ENCODE measurements at regions not wholly inside any gene's neighbourhood (a gene's known extent, or its start where the extent isn't known, plus 50 kb on each side); places are given as distances from the start of the nearest gene placed in this dataset.

DNA sequence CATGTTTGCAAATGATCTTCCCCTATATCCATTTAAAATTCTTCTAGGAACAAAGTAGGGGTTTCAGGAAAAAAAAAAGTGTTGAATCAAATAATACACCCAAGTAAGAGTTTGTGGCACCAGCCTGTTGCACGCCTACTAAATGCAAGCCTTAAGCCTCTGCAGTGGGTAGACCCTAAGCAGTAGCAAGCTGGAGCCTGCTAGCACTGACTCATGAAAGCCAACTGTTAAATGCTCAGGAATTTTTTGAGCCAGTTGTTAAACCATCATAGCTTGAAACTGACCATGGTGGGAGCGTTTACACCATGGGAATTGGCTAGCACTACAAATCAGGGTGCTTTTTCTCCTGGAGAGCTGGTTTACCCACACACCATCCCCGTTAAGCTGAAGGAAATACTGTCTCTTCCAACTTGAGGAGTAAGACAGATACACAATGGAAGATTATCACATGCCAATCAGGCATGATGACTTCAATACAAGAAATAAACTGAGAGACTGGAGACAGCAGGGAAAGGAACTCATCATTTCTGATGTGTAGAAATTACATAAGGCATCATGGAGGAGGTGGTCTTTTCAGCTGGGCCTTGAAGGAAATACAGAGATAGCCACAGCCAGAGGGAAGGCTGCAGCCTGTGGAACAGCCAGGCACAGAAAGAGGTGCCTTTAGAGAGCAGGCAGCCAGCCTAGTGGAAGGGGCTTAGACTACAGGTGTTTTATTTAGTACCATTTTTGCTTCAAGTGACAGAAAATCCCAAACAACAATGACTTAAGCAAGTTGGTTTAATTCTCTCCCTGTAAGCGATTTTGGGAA lies 110.8 kb downstream of the SNX5 start (continued):
- TF ChIP-seq, protein P1, sequence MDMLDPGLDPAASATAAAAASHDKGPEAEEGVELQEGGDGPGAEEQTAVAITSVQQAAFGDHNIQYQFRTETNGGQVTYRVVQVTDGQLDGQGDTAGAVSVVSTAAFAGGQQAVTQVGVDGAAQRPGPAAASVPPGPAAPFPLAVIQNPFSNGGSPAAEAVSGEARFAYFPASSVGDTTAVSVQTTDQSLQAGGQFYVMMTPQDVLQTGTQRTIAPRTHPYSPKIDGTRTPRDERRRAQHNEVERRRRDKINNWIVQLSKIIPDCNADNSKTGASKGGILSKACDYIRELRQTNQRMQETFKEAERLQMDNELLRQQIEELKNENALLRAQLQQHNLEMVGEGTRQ (IDR thresholded peaks at IDR 0.05; ENCODE audit: low read depth, low read length), result no peak
- TF ChIP-seq, protein P1 (CRISPR knock-in tag; IDR thresholded peaks at IDR 0.05; ENCODE audit: borderline replicate concordance), result 0 out of 2 replicates have a peak, but pooled peaks have one; percentile 19
- 0 out of 2 replicates have a peak, but pooled peaks have one; percentile 23 for TF ChIP-seq E2F1 (CRISPR knock-in tag; IDR thresholded peaks at IDR 0.05)
- TF ChIP-seq ZSCAN29 (CRISPR knock-in tag; conservative IDR thresholded peaks at IDR 0.05), result 0 out of 2 replicates have a peak, but pooled peaks have one; percentile 65

- POLR2A ChIA-PET, result interaction anchor here (0.8 to 18.0 kb wide), 24 partner anchors 11 to 287 kb away, joined by 3 to 763 read pairs (median 10); partner anchors contain the start of genes BANF2, DSTN and RRBP1
- H3K79me2 ChIP-seq (ENCODE audit: insufficient read depth, low read length), result peaks cover 2% of the 10 kb centered on the region
- BruUV-seq (replicated peaks), result no TSS peak
- no peak for FAIRE-seq
- intact Hi-C loops (cut with micrococcal nuclease; ENCODE audit: unreplicated experiment), result loop anchor here (1.0 to 5.0 kb wide), 3 partner anchors 34 to 140 kb away; no protein-coding TSS in a partner anchor
- H3K9ac ChIP-seq (ENCODE audit: insufficient read depth, low read depth, low read length), result peak overlapping the region; percentile 32; the same call in 1 of the 2 replicates
- 94% methylated on average over 5 of the region's 5 CpGs for WGBS (ENCODE audit: low lambda C conversion rate)
- peak overlapping the region; percentile 86 for H3K27ac ChIP-seq (ENCODE audit: extremely low read length, insufficient read depth, low read length)
- no peak overlapping the region; a peak in 1 of 6 replicates for H3K4me3 ChIP-seq (replicated peaks in 1 of 3; ENCODE audit: insufficient read depth in 1 of 3, low read depth in 2 of 3, low read length in 3 of 3)
- no peak overlapping the region for H2AFZ ChIP-seq (ENCODE audit: low read length)
- CTCF ChIA-PET (ENCODE audit: low intra/inter-chr PET ratio, low total read pairs), result no interaction called here
- ATAC-seq, result no peak
- H3K27me3 ChIP-seq (ENCODE audit: control insufficient read depth in 1 of 2, insufficient read depth in 2 of 2, low read length in 2 of 2), result no peaks in the 10 kb centered on the region
- DNase-seq (ENCODE audit: low spot score), result no peak
- H3K4me1 ChIP-seq (ENCODE audit: insufficient read depth, low read length), result peaks cover 89% of the 10 kb centered on the region
- in situ Hi-C loops (cut with HindIII; ENCODE audit: extremely low pct_ligation_motif_present, low pct_unique_long_range_greater_than_20kb), result no loop called here
- H3K36me3 ChIP-seq (replicated peaks in 1 of 2; ENCODE audit: control insufficient read depth in 1 of 2, insufficient read depth in 2 of 2, low read length in 2 of 2), result no peaks in the 10 kb centered on the region
- H4K20me1 ChIP-seq (ENCODE audit: insufficient read depth, low read length), result no peaks in the 10 kb centered on the region
- peak overlapping the region; percentile 30; the same call in 1 of the 2 replicates for H3K4me2 ChIP-seq (ENCODE audit: low read depth, low read length)
- no peaks in the 10 kb centered on the region for H3K9me3 ChIP-seq (ENCODE audit: low read length)
- no peak for TF ChIP-seq HMG20A (CRISPR knock-in tag; IDR thresholded peaks at IDR 0.05; ENCODE audit: borderline replicate concordance)
- no peak for TF ChIP-seq TRAFD1 (CRISPR knock-in tag; IDR thresholded peaks at IDR 0.05; ENCODE audit: borderline replicate concordance)
- TF ChIP-seq, protein P2, sequence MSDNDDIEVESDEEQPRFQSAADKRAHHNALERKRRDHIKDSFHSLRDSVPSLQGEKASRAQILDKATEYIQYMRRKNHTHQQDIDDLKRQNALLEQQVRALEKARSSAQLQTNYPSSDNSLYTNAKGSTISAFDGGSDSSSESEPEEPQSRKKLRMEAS (IDR thresholded peaks at IDR 0.05), result no peak
- TF ChIP-seq SKI (IDR thresholded peaks at IDR 0.05; ENCODE audit: partially characterized antibody), result no peak
- TF ChIP-seq ZSCAN29 (CRISPR knock-in tag; conservative IDR thresholded peaks at IDR 0.05), result 0 out of 2 replicates have a peak, but pooled peaks have one; percentile 38
- TF ChIP-seq CBX5 (CRISPR knock-in tag; IDR thresholded peaks at IDR 0.05; ENCODE audit: borderline replicate concordance), result no peak
- no peak for TF ChIP-seq ZNF550 (CRISPR knock-in tag; IDR thresholded peaks at IDR 0.05; ENCODE audit: borderline replicate concordance)
- no peak for TF ChIP-seq POLR2G (IDR thresholded peaks at IDR 0.05; ENCODE audit: low read depth, low read length)
- TF ChIP-seq, protein P3, sequence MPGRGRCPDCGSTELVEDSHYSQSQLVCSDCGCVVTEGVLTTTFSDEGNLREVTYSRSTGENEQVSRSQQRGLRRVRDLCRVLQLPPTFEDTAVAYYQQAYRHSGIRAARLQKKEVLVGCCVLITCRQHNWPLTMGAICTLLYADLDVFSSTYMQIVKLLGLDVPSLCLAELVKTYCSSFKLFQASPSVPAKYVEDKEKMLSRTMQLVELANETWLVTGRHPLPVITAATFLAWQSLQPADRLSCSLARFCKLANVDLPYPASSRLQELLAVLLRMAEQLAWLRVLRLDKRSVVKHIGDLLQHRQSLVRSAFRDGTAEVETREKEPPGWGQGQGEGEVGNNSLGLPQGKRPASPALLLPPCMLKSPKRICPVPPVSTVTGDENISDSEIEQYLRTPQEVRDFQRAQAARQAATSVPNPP (CRISPR knock-in tag; IDR thresholded peaks at IDR 0.05), result no peak
These were observed 111.6 kb downstream of the SNX5 start for GRCh38 chr20:17856837-17857605.

All from HepG2 (cell line).